ENCODE measurements at regions not wholly inside any gene's neighbourhood (a gene's known extent, or its start where the extent isn't known, plus 50 kb on each side); places are given as distances from the start of the nearest gene placed in this dataset.

GRCh38 chr4:59037812-59038211, 1927.6 kb upstream of the IGFBP7 start:
- H3K36me3 ChIP-seq (ENCODE audit: control insufficient read depth, insufficient read depth, low read length): no peaks in the 10 kb centered on the region
- no peak overlapping the region for H3K4me3 ChIP-seq (ENCODE audit: low read depth, low read length)
- no peak overlapping the region for H3K9ac ChIP-seq (ENCODE audit: low read depth, low read length)
- no peaks in the 10 kb centered on the region for H3K4me1 ChIP-seq (ENCODE audit: control insufficient read depth, insufficient read depth, low read length)
- H3K27me3 ChIP-seq (ENCODE audit: control insufficient read depth, insufficient read depth, low read length): no peaks in the 10 kb centered on the region
- no peaks in the 10 kb centered on the region for H3K9me3 ChIP-seq (ENCODE audit: control insufficient read depth, insufficient read depth, low read length)

GRCh38 chr4:59039046-59039445, 1928.9 kb upstream of the IGFBP7 start:
- H3K9ac ChIP-seq (ENCODE audit: low read depth, low read length): no peak overlapping the region
- H3K36me3 ChIP-seq (ENCODE audit: control insufficient read depth, insufficient read depth, low read length): no peaks in the 10 kb centered on the region
- no peaks in the 10 kb centered on the region for H3K9me3 ChIP-seq (ENCODE audit: control insufficient read depth, insufficient read depth, low read length)
- H3K27me3 ChIP-seq (ENCODE audit: control insufficient read depth, insufficient read depth, low read length): no peaks in the 10 kb centered on the region
- no peak overlapping the region for H3K4me3 ChIP-seq (ENCODE audit: low read depth, low read length)
- no peaks in the 10 kb centered on the region for H3K4me1 ChIP-seq (ENCODE audit: control insufficient read depth, insufficient read depth, low read length)

- Histone ChIP-seq H3K4me1 (ENCODE audit: control insufficient read depth, insufficient read depth, low read length) (no peaks in the 10 kb centered on the region), H3K27me3 (ENCODE audit: control insufficient read depth, insufficient read depth, low read length) (no peaks in the 10 kb centered on the region), H3K9ac (ENCODE audit: low read depth, low read length) (no peak overlapping the region), H3K36me3 (ENCODE audit: control insufficient read depth, insufficient read depth, low read length) (no peaks in the 10 kb centered on the region), H3K9me3 (ENCODE audit: control insufficient read depth, insufficient read depth, low read length) (no peaks in the 10 kb centered on the region), H3K4me3 (ENCODE audit: low read depth, low read length) (no peak overlapping the region)
Measured at GRCh38 chr4:59044286-59044900, 1934.2 kb upstream of the IGFBP7 start.

GRCh38 chr4:59054086-59054485, 1943.9 kb upstream of the IGFBP7 start:
- Histone ChIP-seq H3K4me3 (ENCODE audit: low read depth, low read length) (no peak overlapping the region), H3K36me3 (ENCODE audit: control insufficient read depth, insufficient read depth, low read length) (no peaks in the 10 kb centered on the region), H3K9me3 (ENCODE audit: control insufficient read depth, insufficient read depth, low read length) (no peaks in the 10 kb centered on the region), H3K9ac (ENCODE audit: low read depth, low read length) (no peak overlapping the region), H3K27me3 (ENCODE audit: control insufficient read depth, insufficient read depth, low read length) (no peaks in the 10 kb centered on the region), H3K4me1 (ENCODE audit: control insufficient read depth, insufficient read depth, low read length) (no peaks in the 10 kb centered on the region)

DNA sequence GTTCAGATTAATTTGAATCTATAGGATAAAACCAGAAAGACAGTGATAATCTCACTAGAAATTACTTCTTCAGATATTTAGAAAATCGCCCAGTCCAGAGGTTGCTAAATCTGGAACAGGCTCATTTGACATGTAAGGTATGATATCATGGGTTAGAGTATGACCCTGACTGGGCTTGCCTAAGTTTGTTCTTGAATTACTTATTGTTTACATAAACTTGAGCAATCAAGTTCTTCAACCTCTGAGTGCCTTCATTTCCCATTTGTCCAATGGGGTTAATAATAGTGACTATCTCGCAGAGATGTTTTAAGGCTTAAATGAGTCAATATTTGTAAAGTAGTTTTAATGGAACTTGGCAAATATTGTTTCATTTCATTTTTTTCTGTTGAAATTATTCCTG, 1947.6 kb upstream of the IGFBP7 start:
- H3K27me3 ChIP-seq (ENCODE audit: control insufficient read depth, insufficient read depth, low read length): no peaks in the 10 kb centered on the region
- H3K9ac ChIP-seq (ENCODE audit: low read depth, low read length): no peak overlapping the region
- no peaks in the 10 kb centered on the region for H3K36me3 ChIP-seq (ENCODE audit: control insufficient read depth, insufficient read depth, low read length)
- H3K4me3 ChIP-seq (ENCODE audit: low read depth, low read length): no peak overlapping the region
- no peaks in the 10 kb centered on the region for H3K4me1 ChIP-seq (ENCODE audit: control insufficient read depth, insufficient read depth, low read length)
- no peaks in the 10 kb centered on the region for H3K9me3 ChIP-seq (ENCODE audit: control insufficient read depth, insufficient read depth, low read length)

DNA sequence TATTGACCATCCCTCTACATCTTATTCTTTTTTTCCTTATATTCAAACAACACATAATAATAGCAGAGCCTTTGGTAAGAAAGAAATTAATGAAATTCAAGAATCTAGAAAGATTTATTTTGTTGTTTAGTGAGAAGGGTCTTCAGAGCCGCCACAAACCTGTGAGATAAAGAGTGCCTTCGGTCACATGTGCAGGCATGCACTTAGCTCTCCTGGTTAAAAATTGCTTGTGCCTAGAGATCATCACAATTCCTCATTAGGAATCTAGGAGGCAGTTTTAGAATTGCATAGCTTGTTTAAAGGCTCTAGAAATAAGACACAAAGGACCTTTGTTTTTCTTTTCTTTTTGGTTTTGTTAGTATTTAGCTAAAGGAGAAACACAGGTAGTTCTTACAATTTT, 1948.4 kb upstream of the IGFBP7 start:
- Histone ChIP-seq H3K36me3 (ENCODE audit: control insufficient read depth, insufficient read depth, low read length) (no peaks in the 10 kb centered on the region), H3K9ac (ENCODE audit: low read depth, low read length) (no peak overlapping the region), H3K4me3 (ENCODE audit: low read depth, low read length) (no peak overlapping the region), H3K4me1 (ENCODE audit: control insufficient read depth, insufficient read depth, low read length) (no peaks in the 10 kb centered on the region), H3K9me3 (ENCODE audit: control insufficient read depth, insufficient read depth, low read length) (no peaks in the 10 kb centered on the region), H3K27me3 (ENCODE audit: control insufficient read depth, insufficient read depth, low read length) (no peaks in the 10 kb centered on the region)

DNA sequence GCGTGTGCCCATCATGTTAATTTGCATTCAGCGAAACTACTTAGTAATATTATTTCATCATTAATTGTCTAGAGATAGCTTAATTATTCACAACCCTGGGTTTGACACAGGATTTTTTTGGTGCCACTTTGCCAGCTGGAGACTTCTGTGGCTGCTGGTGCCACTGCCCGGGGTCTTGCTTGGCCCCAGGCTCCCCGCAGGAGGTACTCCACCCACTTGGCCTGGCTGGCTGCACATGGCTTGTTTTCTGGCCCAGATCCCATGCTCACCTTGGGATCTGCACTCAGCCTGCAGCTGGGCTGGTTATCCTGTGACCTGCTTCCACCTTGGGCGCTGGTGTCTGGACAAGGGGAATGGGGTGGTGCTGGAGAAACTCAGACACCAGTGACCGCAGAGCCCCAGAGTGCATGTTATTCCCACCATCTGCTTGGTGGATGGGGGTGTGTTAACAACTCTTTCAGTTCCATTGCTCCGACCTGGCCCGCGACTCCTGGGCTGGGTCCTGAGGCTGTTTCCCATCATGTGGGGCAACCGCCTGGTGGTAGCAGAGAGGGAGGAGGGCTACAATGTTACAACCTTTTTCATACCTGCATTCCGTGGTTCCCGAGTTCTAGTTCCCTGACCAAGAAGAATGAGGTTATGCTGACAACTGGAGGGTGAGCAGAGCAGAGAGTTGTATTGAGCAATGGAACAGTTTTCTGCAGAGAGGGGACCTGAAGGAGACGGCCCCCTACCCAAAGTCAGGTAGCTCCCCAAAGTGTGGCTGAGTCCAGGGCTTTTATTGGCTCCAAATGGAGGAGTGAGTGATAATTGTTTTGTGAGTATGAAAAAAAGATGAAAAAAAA, 1950.0 kb upstream of the IGFBP7 start:
- no peaks in the 10 kb centered on the region for H3K9me3 ChIP-seq (ENCODE audit: control insufficient read depth, insufficient read depth, low read length)
- H3K4me3 ChIP-seq (ENCODE audit: low read depth, low read length): no peak overlapping the region
- no peaks in the 10 kb centered on the region for H3K27me3 ChIP-seq (ENCODE audit: control insufficient read depth, insufficient read depth, low read length)
- no peak overlapping the region for H3K9ac ChIP-seq (ENCODE audit: low read depth, low read length)
- H3K36me3 ChIP-seq (ENCODE audit: control insufficient read depth, insufficient read depth, low read length): no peaks in the 10 kb centered on the region
- H3K4me1 ChIP-seq (ENCODE audit: control insufficient read depth, insufficient read depth, low read length): no peaks in the 10 kb centered on the region

DNA sequence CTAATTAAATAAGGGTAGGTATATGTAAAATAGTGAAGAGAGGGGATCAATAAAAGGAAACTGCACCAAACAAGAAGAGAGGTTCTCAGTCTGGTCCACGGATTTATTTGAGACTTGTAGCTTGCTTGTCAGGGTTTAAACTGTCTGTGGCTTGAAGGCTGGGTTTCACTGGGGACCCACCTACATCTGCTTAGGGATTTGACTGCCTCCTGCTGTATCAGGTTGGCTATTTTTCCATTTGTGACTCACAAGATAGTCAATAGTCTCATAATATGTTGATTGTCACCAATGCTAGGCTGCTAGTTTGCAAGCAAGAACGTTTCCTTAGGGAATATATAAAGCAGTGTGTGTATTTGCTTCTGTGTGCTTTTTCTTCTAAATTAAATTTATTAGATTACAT, 1950.7 kb upstream of the IGFBP7 start:
- Histone ChIP-seq H3K36me3 (ENCODE audit: control insufficient read depth, insufficient read depth, low read length) (no peaks in the 10 kb centered on the region), H3K9me3 (ENCODE audit: control insufficient read depth, insufficient read depth, low read length) (no peaks in the 10 kb centered on the region), H3K27me3 (ENCODE audit: control insufficient read depth, insufficient read depth, low read length) (no peaks in the 10 kb centered on the region), H3K9ac (ENCODE audit: low read depth, low read length) (no peak overlapping the region), H3K4me1 (ENCODE audit: control insufficient read depth, insufficient read depth, low read length) (no peaks in the 10 kb centered on the region), H3K4me3 (ENCODE audit: low read depth, low read length) (no peak overlapping the region)

DNA sequence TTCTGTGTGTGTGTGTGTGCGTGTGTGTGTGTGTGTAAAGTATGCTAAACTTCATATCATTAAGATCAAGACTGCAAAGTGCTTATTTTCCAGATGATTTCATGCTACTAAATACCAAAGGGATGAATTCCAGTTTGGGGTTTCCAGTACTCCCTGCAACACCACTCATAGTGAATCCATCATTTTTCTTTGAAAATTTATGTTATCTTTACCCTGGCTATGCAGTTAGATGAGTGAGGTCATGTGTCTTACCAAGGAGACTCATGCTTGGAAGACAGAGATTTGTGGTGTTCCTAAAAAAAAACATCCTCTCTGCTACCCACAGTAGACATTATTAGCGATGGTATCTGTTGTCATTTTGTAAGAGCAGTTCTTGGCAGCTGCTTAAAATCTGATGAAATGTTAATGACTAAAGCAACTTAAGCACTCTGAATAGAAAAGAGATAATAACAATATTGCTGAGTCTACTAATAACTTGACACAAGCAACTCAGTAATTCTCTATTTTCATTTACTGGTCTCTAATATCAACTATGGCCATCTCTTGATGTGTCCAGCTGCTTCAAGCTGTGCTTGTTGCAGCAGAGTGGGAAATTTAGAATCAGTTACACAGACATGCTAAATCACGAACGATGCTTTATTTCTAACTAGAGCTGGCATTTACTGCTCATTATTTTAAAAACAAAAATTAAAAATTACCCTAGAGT, 1953.0 kb upstream of the IGFBP7 start:
- Histone ChIP-seq H3K27me3 (ENCODE audit: control insufficient read depth, insufficient read depth, low read length) (no peaks in the 10 kb centered on the region), H3K36me3 (ENCODE audit: control insufficient read depth, insufficient read depth, low read length) (no peaks in the 10 kb centered on the region), H3K4me3 (ENCODE audit: low read depth, low read length) (no peak overlapping the region), H3K4me1 (ENCODE audit: control insufficient read depth, insufficient read depth, low read length) (no peaks in the 10 kb centered on the region), H3K9ac (ENCODE audit: low read depth, low read length) (no peak overlapping the region), H3K9me3 (ENCODE audit: control insufficient read depth, insufficient read depth, low read length) (no peaks in the 10 kb centered on the region)

- Histone ChIP-seq H3K36me3 (ENCODE audit: control insufficient read depth, insufficient read depth, low read length) (no peaks in the 10 kb centered on the region), H3K9me3 (ENCODE audit: control insufficient read depth, insufficient read depth, low read length) (no peaks in the 10 kb centered on the region), H3K27me3 (ENCODE audit: control insufficient read depth, insufficient read depth, low read length) (no peaks in the 10 kb centered on the region), H3K4me3 (ENCODE audit: low read depth, low read length) (no peak overlapping the region), H3K9ac (ENCODE audit: low read depth, low read length) (no peak overlapping the region), H3K4me1 (ENCODE audit: control insufficient read depth, insufficient read depth, low read length) (no peaks in the 10 kb centered on the region)
Measured at GRCh38 chr4:59068722-59069418, 1958.7 kb upstream of the IGFBP7 start.

- no peak overlapping the region for H3K9ac ChIP-seq (ENCODE audit: low read depth, low read length)
- H3K27me3 ChIP-seq (ENCODE audit: control insufficient read depth, insufficient read depth, low read length): no peaks in the 10 kb centered on the region
- no peaks in the 10 kb centered on the region for H3K4me1 ChIP-seq (ENCODE audit: control insufficient read depth, insufficient read depth, low read length)
- no peaks in the 10 kb centered on the region for H3K9me3 ChIP-seq (ENCODE audit: control insufficient read depth, insufficient read depth, low read length)
- H3K4me3 ChIP-seq (ENCODE audit: low read depth, low read length): no peak overlapping the region
- no peaks in the 10 kb centered on the region for H3K36me3 ChIP-seq (ENCODE audit: control insufficient read depth, insufficient read depth, low read length)
Measured at GRCh38 chr4:59086410-59086809, 1976.2 kb upstream of the IGFBP7 start.

Data from iPS-15b (cell line).